Cardiac muscle cell (in vitro differentiated cells and primary cell): ENCODE measurements at regions not wholly inside any gene's neighbourhood (a gene's known extent, or its start where the extent isn't known, plus 50 kb on each side); places are given as distances from the start of the nearest gene placed in this dataset.
A peak's percentile ranks its signal among the peaks of the same experiment; 100 is the strongest.

Experiments
- DNase-seq, 2 donors: peaks; one replicate each; pipeline versions ENCODE4 v3.0.0 to v3.0.0-alpha.2; 2010 to 2017; ENCODE audit warnings: low read depth in 1 of 2, low spot score in 1 of 2
- H3K27ac ChIP-seq: fragments of 200-600 bp; sonication (generic); 2 replicates; pipeline ENCODE4 v1.5.1; 2016
- H3K27me3 ChIP-seq: fragments of 200-600 bp; sonication (generic); 2 replicates; pipeline ENCODE4 v1.6.0; 2016; ENCODE audit warnings: control low read depth
- H3K36me3 ChIP-seq: fragments of 200-600 bp; sonication (generic); 2 replicates; pipeline ENCODE4 v1.5.1; 2016; ENCODE audit warnings: control low read depth
- H3K4me1 ChIP-seq: fragments of 200-600 bp; sonication (generic); 2 replicates; pipeline ENCODE4 v1.8.1; 2017; ENCODE audit warnings: low read depth, mild to moderate bottlenecking, mixed run types
- H3K4me3 ChIP-seq: fragments of 200-600 bp; sonication (generic); 2 replicates; pipeline ENCODE4 v1.5.1; 2016; ENCODE audit warnings: mild to moderate bottlenecking
- H3K9me3 ChIP-seq: fragments of 200-600 bp; sonication (generic); 2 replicates; pipeline ENCODE4 v1.5.1; 2017; ENCODE audit warnings: low read depth, mild to moderate bottlenecking, control low read depth
- TF ChIP-seq, protein P1 (sequence below): IDR thresholded peaks from 2 replicates; pipeline ENCODE4 v1.5.1; 2012; ENCODE audit warnings: low read depth, mild to moderate bottlenecking, low read length

GRCh38 chr18:56109757-56110156 lies 521.8 kb upstream of the TCF4 start:
- no peaks in the 10 kb centered on the region for H3K27me3 ChIP-seq
- H3K27ac ChIP-seq, result no peak overlapping the region
- H3K9me3 ChIP-seq, result no peaks in the 10 kb centered on the region
- no peaks in the 10 kb centered on the region for H3K36me3 ChIP-seq
- TF ChIP-seq, protein P1, sequence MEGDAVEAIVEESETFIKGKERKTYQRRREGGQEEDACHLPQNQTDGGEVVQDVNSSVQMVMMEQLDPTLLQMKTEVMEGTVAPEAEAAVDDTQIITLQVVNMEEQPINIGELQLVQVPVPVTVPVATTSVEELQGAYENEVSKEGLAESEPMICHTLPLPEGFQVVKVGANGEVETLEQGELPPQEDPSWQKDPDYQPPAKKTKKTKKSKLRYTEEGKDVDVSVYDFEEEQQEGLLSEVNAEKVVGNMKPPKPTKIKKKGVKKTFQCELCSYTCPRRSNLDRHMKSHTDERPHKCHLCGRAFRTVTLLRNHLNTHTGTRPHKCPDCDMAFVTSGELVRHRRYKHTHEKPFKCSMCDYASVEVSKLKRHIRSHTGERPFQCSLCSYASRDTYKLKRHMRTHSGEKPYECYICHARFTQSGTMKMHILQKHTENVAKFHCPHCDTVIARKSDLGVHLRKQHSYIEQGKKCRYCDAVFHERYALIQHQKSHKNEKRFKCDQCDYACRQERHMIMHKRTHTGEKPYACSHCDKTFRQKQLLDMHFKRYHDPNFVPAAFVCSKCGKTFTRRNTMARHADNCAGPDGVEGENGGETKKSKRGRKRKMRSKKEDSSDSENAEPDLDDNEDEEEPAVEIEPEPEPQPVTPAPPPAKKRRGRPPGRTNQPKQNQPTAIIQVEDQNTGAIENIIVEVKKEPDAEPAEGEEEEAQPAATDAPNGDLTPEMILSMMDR, result no peak
- H3K4me1 ChIP-seq, result peaks cover 11% of the 10 kb centered on the region
- H3K4me3 ChIP-seq, result no peak overlapping the region
- DNase-seq, result no peak

GRCh38 chr18:56108478-56109367 lies 520.7 kb upstream of the TCF4 start:
- H3K27me3 ChIP-seq, result no peaks in the 10 kb centered on the region
- TF ChIP-seq, protein P1, result no peak
- H3K4me3 ChIP-seq, result no peak overlapping the region
- no peak overlapping the region for H3K27ac ChIP-seq
- H3K36me3 ChIP-seq, result no peaks in the 10 kb centered on the region
- peak in 1 of 2 donors; percentile 62 for DNase-seq
- H3K4me1 ChIP-seq, result peaks cover 11% of the 10 kb centered on the region
- no peaks in the 10 kb centered on the region for H3K9me3 ChIP-seq

DNA sequence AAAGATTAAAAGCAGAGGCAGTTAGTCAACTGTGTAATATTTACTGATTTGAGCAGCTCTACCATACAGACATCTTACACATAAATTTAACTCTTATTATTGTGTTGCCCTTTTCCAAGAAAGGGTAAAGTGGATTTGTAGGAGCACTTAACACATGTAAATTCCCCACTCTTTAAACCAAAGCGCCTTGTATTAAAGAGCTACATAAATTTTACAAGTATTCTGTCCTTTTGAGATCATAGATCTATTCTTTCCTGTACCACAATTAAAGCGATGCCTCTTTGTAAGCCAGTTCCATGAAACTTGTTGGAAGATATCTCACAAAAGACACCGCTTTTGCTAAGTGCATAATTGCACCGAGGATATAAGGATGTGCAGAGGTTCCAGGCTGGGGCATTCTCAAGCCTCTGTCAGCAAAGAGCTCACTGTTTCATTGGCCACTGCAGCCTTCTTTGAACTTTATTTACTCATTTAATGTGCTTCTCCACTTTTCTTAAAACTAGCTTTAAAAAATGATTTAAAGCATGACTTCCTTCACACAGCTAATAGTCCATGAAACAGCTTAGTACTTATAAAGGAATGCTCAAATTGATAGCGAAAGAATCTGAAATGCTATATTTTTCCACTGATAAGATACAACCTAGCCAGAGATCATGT lies 520.0 kb upstream of the TCF4 start:
- peak in 1 of 2 donors; percentile 38 for DNase-seq

GRCh38 chr18:56100090-56100722 lies 512.2 kb upstream of the TCF4 start:
- Histone ChIP-seq H3K27me3 (no peaks in the 10 kb centered on the region), H3K36me3 (no peaks in the 10 kb centered on the region)
- TF ChIP-seq, protein P1, result no peak

More for the DNA sequence above, 520.0 kb upstream of the TCF4 start:
- no peaks in the 10 kb centered on the region for H3K9me3 ChIP-seq
- H3K4me3 ChIP-seq, result no peak overlapping the region
- TF ChIP-seq, protein P1, result no peak
- no peak overlapping the region for H3K27ac ChIP-seq
- no peaks in the 10 kb centered on the region for H3K27me3 ChIP-seq
- peaks cover 11% of the 10 kb centered on the region for H3K4me1 ChIP-seq
- no peaks in the 10 kb centered on the region for H3K36me3 ChIP-seq

DNA sequence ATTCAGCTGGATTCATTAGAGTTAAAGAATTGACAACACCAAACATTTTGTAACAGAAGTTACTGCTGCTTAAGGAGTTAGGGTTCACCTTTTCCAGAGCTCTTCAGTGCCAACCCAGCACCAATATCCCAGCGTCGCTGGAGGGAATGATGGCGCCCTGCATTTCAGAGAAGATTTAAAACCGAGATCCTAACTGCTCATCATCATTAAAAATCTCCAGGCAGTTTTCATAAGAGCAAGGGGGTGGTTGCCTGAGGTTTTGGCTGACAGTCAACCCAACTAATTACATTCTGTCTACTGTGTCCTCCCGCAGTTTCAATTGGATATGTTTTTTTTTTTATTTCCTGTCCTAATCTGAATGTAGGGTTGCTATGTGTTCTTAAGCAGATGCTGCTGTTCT lies 509.6 kb upstream of the TCF4 start:
- Histone ChIP-seq H3K27me3 (no peaks in the 10 kb centered on the region), H3K4me3 (no peak overlapping the region), H3K4me1 (no peaks in the 10 kb centered on the region), H3K36me3 (no peaks in the 10 kb centered on the region), H3K9me3 (no peaks in the 10 kb centered on the region), H3K27ac (no peak overlapping the region)
- TF ChIP-seq, protein P1, result no peak
- peak in 1 of 2 donors; percentile 36 for DNase-seq

More at GRCh38 chr18:56100090-56100722, 512.2 kb upstream of the TCF4 start:
- Histone ChIP-seq H3K4me1 (no peaks in the 10 kb centered on the region), H3K9me3 (no peaks in the 10 kb centered on the region), H3K27ac (no peak overlapping the region), H3K4me3 (no peak overlapping the region)
- no peak for DNase-seq
